ENCODE measurements at regions not wholly inside any gene's neighbourhood (a gene's known extent, or its start where the extent isn't known, plus 50 kb on each side); places are given as distances from the start of the nearest gene placed in this dataset.
"Not testable (repeated sequence)": the region's sequence is repeated elsewhere in the genome, so short reads cannot be mapped to it uniquely, and the experiment has no call there.

GRCh38 chr14:98219638-98220037 lies 1052.4 kb downstream of the BCL11B start:
- TF ChIP-seq, protein P1, sequence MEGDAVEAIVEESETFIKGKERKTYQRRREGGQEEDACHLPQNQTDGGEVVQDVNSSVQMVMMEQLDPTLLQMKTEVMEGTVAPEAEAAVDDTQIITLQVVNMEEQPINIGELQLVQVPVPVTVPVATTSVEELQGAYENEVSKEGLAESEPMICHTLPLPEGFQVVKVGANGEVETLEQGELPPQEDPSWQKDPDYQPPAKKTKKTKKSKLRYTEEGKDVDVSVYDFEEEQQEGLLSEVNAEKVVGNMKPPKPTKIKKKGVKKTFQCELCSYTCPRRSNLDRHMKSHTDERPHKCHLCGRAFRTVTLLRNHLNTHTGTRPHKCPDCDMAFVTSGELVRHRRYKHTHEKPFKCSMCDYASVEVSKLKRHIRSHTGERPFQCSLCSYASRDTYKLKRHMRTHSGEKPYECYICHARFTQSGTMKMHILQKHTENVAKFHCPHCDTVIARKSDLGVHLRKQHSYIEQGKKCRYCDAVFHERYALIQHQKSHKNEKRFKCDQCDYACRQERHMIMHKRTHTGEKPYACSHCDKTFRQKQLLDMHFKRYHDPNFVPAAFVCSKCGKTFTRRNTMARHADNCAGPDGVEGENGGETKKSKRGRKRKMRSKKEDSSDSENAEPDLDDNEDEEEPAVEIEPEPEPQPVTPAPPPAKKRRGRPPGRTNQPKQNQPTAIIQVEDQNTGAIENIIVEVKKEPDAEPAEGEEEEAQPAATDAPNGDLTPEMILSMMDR (IDR thresholded peaks at IDR 0.05; ENCODE audit: insufficient read depth in 1 of 2, low read depth in 1 of 2, low read length in 1 of 2, severe bottlenecking in 1 of 2, unreplicated experiment in 1 of 2), result no peak
- DNase-seq, result no peak
- Histone ChIP-seq H3K27me3 (replicated peaks; ENCODE audit: control insufficient read depth, insufficient read depth, low read length) (no peaks in the 10 kb centered on the region), H3K4me1 (no peaks in the 10 kb centered on the region), H3K4me3 (ENCODE audit: low read depth, low read length) (no peak overlapping the region), H3K9me3 (no peaks in the 10 kb centered on the region), H3K36me3 (ENCODE audit: control insufficient read depth, insufficient read depth, low read length) (no peaks in the 10 kb centered on the region)
- Mint-ChIP-seq H3K4me3 (ENCODE audit: unreplicated experiment) (no peak overlapping the region), H3K27me3 (ENCODE audit: insufficient read depth, unreplicated experiment) (peaks cover 4% of the 10 kb centered on the region), H3K27ac (ENCODE audit: unreplicated experiment) (no peak overlapping the region), H3K9me3 (ENCODE audit: unreplicated experiment) (no peaks in the 10 kb centered on the region), H3K36me3 (ENCODE audit: insufficient read depth, unreplicated experiment) (no peaks in the 10 kb centered on the region), H3K4me1 (ENCODE audit: low read depth, unreplicated experiment) (peaks cover 6% of the 10 kb centered on the region)
- ChIA-PET CTCF (no interaction called here), POLR2A (no interaction called here)
- no TSS peak for BruUV-seq (replicated peaks)
- intact Hi-C loops (cut with micrococcal nuclease; ENCODE audit: unreplicated experiment), result no loop called here

GRCh38 chr14:98223106-98223505 lies 1048.9 kb downstream of the BCL11B start:
- H3K4me3 Mint-ChIP-seq (ENCODE audit: unreplicated experiment), result no peak overlapping the region
- ChIA-PET POLR2A (no interaction called here), CTCF (no interaction called here)
- TF ChIP-seq, protein P1 (IDR thresholded peaks at IDR 0.05; ENCODE audit: insufficient read depth in 1 of 2, low read depth in 1 of 2, low read length in 1 of 2, severe bottlenecking in 1 of 2, unreplicated experiment in 1 of 2), result no peak
- H3K4me1 ChIP-seq, result no peaks in the 10 kb centered on the region
- intact Hi-C loops (cut with micrococcal nuclease; ENCODE audit: unreplicated experiment), result no loop called here
- no peaks in the 10 kb centered on the region for H3K36me3 Mint-ChIP-seq (ENCODE audit: insufficient read depth, unreplicated experiment)
- H3K9me3 ChIP-seq, result no peaks in the 10 kb centered on the region
- no peak overlapping the region for H3K27ac Mint-ChIP-seq (ENCODE audit: unreplicated experiment)
- H3K9me3 Mint-ChIP-seq (ENCODE audit: unreplicated experiment), result no peaks in the 10 kb centered on the region
- no peaks in the 10 kb centered on the region for H3K27me3 ChIP-seq (replicated peaks; ENCODE audit: control insufficient read depth, insufficient read depth, low read length)
- peaks cover 4% of the 10 kb centered on the region for H3K27me3 Mint-ChIP-seq (ENCODE audit: insufficient read depth, unreplicated experiment)
- H3K4me3 ChIP-seq (ENCODE audit: low read depth, low read length), result no peak overlapping the region
- peaks cover 6% of the 10 kb centered on the region for H3K4me1 Mint-ChIP-seq (ENCODE audit: low read depth, unreplicated experiment)
- no peak for DNase-seq
- no TSS peak for BruUV-seq (replicated peaks)
- H3K36me3 ChIP-seq (ENCODE audit: control insufficient read depth, insufficient read depth, low read length), result no peaks in the 10 kb centered on the region

DNA sequence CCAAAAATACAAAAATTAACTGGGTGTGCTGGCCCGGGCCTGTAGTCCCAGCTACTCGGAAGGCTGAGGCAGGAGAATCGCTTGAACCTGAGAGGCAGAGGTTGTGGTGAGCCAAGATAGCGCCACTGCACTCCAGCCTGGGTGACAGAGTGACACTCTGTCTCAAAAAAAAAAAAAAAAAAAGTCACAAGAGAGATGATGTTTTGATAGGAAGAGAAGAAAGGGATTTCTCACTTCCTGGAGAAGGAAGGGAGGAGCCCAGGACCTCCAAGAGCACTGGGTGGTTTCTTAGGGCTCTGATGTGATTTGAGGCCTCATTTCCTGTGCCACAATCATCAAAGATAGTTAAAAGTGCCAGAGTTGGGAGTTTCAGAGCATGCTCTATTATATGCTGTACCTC lies 1048.3 kb downstream of the BCL11B start:
- CTCF ChIA-PET; H3K9me3 ChIP-seq; DNase-seq; H3K36me3 ChIP-seq (ENCODE audit: control insufficient read depth, insufficient read depth, low read length); H3K4me1 ChIP-seq; BruUV-seq (replicated peaks); POLR2A ChIA-PET; H3K4me3 Mint-ChIP-seq (ENCODE audit: unreplicated experiment); H3K9me3 Mint-ChIP-seq (ENCODE audit: unreplicated experiment); H3K27me3 ChIP-seq (replicated peaks; ENCODE audit: control insufficient read depth, insufficient read depth, low read length); H3K4me1 Mint-ChIP-seq (ENCODE audit: low read depth, unreplicated experiment); H3K36me3 Mint-ChIP-seq (ENCODE audit: insufficient read depth, unreplicated experiment); H3K27ac Mint-ChIP-seq (ENCODE audit: unreplicated experiment); H3K27me3 Mint-ChIP-seq (ENCODE audit: insufficient read depth, unreplicated experiment); intact Hi-C loops (cut with micrococcal nuclease; ENCODE audit: unreplicated experiment); H3K4me3 ChIP-seq (ENCODE audit: low read depth, low read length): not testable (repeated sequence)

GRCh38 chr14:98226411-98226810 lies 1045.6 kb downstream of the BCL11B start:
- Mint-ChIP-seq H3K4me3 (ENCODE audit: unreplicated experiment) (no peak overlapping the region), H3K36me3 (ENCODE audit: insufficient read depth, unreplicated experiment) (no peaks in the 10 kb centered on the region), H3K4me1 (ENCODE audit: low read depth, unreplicated experiment) (peaks cover 6% of the 10 kb centered on the region), H3K27me3 (ENCODE audit: insufficient read depth, unreplicated experiment) (peaks cover 9% of the 10 kb centered on the region), H3K27ac (ENCODE audit: unreplicated experiment) (no peak overlapping the region), H3K9me3 (ENCODE audit: unreplicated experiment) (no peaks in the 10 kb centered on the region)
- Histone ChIP-seq H3K36me3 (ENCODE audit: control insufficient read depth, insufficient read depth, low read length) (no peaks in the 10 kb centered on the region), H3K27me3 (replicated peaks; ENCODE audit: control insufficient read depth, insufficient read depth, low read length) (no peaks in the 10 kb centered on the region), H3K4me1 (no peaks in the 10 kb centered on the region), H3K4me3 (ENCODE audit: low read depth, low read length) (no peak overlapping the region), H3K9me3 (no peaks in the 10 kb centered on the region)
- ChIA-PET CTCF (no interaction called here), POLR2A (no interaction called here)
- no TSS peak for BruUV-seq (replicated peaks)
- intact Hi-C loops (cut with micrococcal nuclease; ENCODE audit: unreplicated experiment), result no loop called here
- TF ChIP-seq, protein P1 (IDR thresholded peaks at IDR 0.05; ENCODE audit: insufficient read depth in 1 of 2, low read depth in 1 of 2, low read length in 1 of 2, severe bottlenecking in 1 of 2, unreplicated experiment in 1 of 2), result no peak
- DNase-seq, result no peak

Measured in Caco-2 (cell line).